GM19395 (cell line): ENCODE measurements at regions not wholly inside any gene's neighbourhood (a gene's known extent, or its start where the extent isn't known, plus 50 kb on each side); places are given as distances from the start of the nearest gene placed in this dataset.
"Not testable (repeated sequence)": the region's sequence is repeated elsewhere in the genome, so short reads cannot be mapped to it uniquely, and the experiment has no call there.

Experiments
- ATAC-seq: cut with Tn5 transposase; IDR thresholded peaks from one replicate; pipeline ENCODE4 v1.9.1; 2021; ENCODE audit warnings: mild to moderate bottlenecking, moderate library complexity; ENCODE audit not compliant: unreplicated experiment

GRCh38 chr5:87042554-87042953 lies 225.1 kb upstream of the RASA1 start:
- no peak for ATAC-seq

GRCh38 chr5:87048156-87048555 lies 219.5 kb upstream of the RASA1 start:
- no peak for ATAC-seq

- ATAC-seq: not testable (repeated sequence)
Observed at GRCh38 chr5:87049012-87049411, 218.7 kb upstream of the RASA1 start.

GRCh38 chr5:87051502-87052113 lies 216.1 kb upstream of the RASA1 start:
- no peak for ATAC-seq

- ATAC-seq: no peak
Observed at GRCh38 chr5:87053146-87053545, 214.5 kb upstream of the RASA1 start.

- no peak for ATAC-seq
Observed at GRCh38 chr5:87054821-87055220, 212.9 kb upstream of the RASA1 start.

GRCh38 chr5:87061046-87061445 lies 206.6 kb upstream of the RASA1 start:
- no peak for ATAC-seq

GRCh38 chr5:87069311-87069710 lies 198.4 kb upstream of the RASA1 start:
- no peak for ATAC-seq

- ATAC-seq: peak; percentile 52
Observed at GRCh38 chr5:87069974-87070608, 197.6 kb upstream of the RASA1 start.

- ATAC-seq: no peak
Observed at GRCh38 chr5:87074072-87074471, 193.6 kb upstream of the RASA1 start.

- ATAC-seq: peak; percentile 98
Observed at GRCh38 chr5:87074934-87075541, 192.6 kb upstream of the RASA1 start.

- no peak for ATAC-seq
Observed at GRCh38 chr5:87076411-87076810, 191.3 kb upstream of the RASA1 start.

GRCh38 chr5:87076931-87077330 lies 190.8 kb upstream of the RASA1 start:
- ATAC-seq: no peak

- ATAC-seq: no peak
Observed at GRCh38 chr5:87079219-87079618, 188.5 kb upstream of the RASA1 start.

GRCh38 chr5:87081016-87081415 lies 186.7 kb upstream of the RASA1 start:
- peak; percentile 13 for ATAC-seq

- ATAC-seq: peak; percentile 95
Observed at GRCh38 chr5:87081511-87082372, 185.9 kb upstream of the RASA1 start.

- no peak for ATAC-seq
Observed at GRCh38 chr5:87094347-87094746, 173.3 kb upstream of the RASA1 start.

GRCh38 chr5:87094833-87095232 lies 172.8 kb upstream of the RASA1 start:
- ATAC-seq: no peak

GRCh38 chr5:87095787-87096186 lies 171.9 kb upstream of the RASA1 start:
- no peak for ATAC-seq

- ATAC-seq: no peak
Observed at GRCh38 chr5:87097664-87098063, 170.0 kb upstream of the RASA1 start.

GRCh38 chr5:87099291-87099839 lies 168.3 kb upstream of the RASA1 start:
- ATAC-seq: no peak
